ENCODE measurements at regions not wholly inside any gene's neighbourhood (a gene's known extent, or its start where the extent isn't known, plus 50 kb on each side); places are given as distances from the start of the nearest gene placed in this dataset.

GRCh38 chr13:86840250-86841191 is 830.6 kb upstream of the SLITRK5 start:
- no peak overlapping the region for H3K27ac ChIP-seq (ENCODE audit: poor library complexity, severe bottlenecking)
- no peaks in the 10 kb centered on the region for H3K4me1 ChIP-seq (ENCODE audit: insufficient read depth, poor library complexity, severe bottlenecking)
- no peaks in the 10 kb centered on the region for H3K9me3 ChIP-seq (ENCODE audit: severe bottlenecking)
- no peak for TF ChIP-seq CTCF (IDR thresholded peaks at IDR 0.05; ENCODE audit: poor library complexity, severe bottlenecking)
- no peak for ATAC-seq (ENCODE audit: low read depth)
- no peak for DNase-seq (ENCODE audit: low spot score)
- no peaks in the 10 kb centered on the region for H3K36me3 ChIP-seq (ENCODE audit: low read depth)
- no peaks in the 10 kb centered on the region for H3K27me3 ChIP-seq (ENCODE audit: insufficient read depth, poor library complexity, severe bottlenecking)
- no peak overlapping the region for H3K4me3 ChIP-seq (ENCODE audit: severe bottlenecking)

DNA sequence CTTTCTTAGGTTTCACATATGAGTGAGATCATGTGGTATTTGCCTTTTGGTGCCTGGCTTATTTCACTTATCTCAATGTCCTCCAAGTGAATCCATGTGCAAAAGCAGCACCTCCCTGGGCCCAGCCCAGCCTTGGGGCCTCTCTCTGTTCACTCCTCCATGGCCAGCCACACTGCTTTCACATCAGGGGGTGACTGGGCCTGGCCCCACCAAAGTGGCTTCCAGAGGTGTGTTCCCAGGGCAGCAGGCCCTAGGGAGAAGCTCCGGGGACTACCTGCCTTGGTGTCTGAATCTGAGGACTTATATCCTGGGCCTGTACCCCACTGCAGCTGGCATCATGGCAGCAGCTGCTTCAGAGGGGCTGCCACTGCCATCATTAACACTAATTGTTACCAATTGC is 829.9 kb upstream of the SLITRK5 start:
- Histone ChIP-seq H3K4me3 (ENCODE audit: severe bottlenecking) (no peak overlapping the region), H3K9me3 (ENCODE audit: severe bottlenecking) (no peaks in the 10 kb centered on the region), H3K27me3 (ENCODE audit: insufficient read depth, poor library complexity, severe bottlenecking) (no peaks in the 10 kb centered on the region), H3K27ac (ENCODE audit: poor library complexity, severe bottlenecking) (no peak overlapping the region), H3K4me1 (ENCODE audit: insufficient read depth, poor library complexity, severe bottlenecking) (no peaks in the 10 kb centered on the region), H3K36me3 (ENCODE audit: low read depth) (no peaks in the 10 kb centered on the region)
- no peak for ATAC-seq (ENCODE audit: low read depth)
- DNase-seq (ENCODE audit: low spot score): no peak
- TF ChIP-seq CTCF (IDR thresholded peaks at IDR 0.05; ENCODE audit: poor library complexity, severe bottlenecking): no peak

DNA sequence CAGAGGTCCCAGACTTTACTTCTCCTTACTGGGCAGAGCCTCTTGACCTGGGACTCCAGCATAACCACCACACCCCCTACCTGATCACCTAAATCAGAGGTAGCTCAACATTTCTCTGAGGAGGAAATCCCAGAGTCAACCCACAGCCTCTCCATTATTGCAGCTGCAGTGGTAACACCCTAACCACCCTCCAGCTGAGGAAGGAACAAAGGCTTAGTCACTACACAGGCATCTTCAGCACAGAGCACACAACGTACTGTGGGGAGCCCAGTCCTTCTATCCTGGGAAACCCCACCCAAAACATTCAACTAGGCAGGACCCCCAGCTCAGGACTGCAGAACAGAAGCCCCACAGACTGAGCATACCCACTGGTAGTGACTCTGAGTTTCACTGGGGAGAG is 824.7 kb upstream of the SLITRK5 start:
- H3K4me3 ChIP-seq (ENCODE audit: severe bottlenecking): no peak overlapping the region
- H3K27me3 ChIP-seq (ENCODE audit: insufficient read depth, poor library complexity, severe bottlenecking): no peaks in the 10 kb centered on the region
- H3K9me3 ChIP-seq (ENCODE audit: severe bottlenecking): no peaks in the 10 kb centered on the region
- DNase-seq (ENCODE audit: low spot score): no peak
- no peak overlapping the region for H3K27ac ChIP-seq (ENCODE audit: poor library complexity, severe bottlenecking)
- no peaks in the 10 kb centered on the region for H3K4me1 ChIP-seq (ENCODE audit: insufficient read depth, poor library complexity, severe bottlenecking)
- H3K36me3 ChIP-seq (ENCODE audit: low read depth): no peaks in the 10 kb centered on the region
- ATAC-seq (ENCODE audit: low read depth): peak; percentile 79
- TF ChIP-seq CTCF (IDR thresholded peaks at IDR 0.05; ENCODE audit: poor library complexity, severe bottlenecking): no peak

- H3K4me1 ChIP-seq (ENCODE audit: insufficient read depth, poor library complexity, severe bottlenecking): no peaks in the 10 kb centered on the region
- no peak overlapping the region for H3K27ac ChIP-seq (ENCODE audit: poor library complexity, severe bottlenecking)
- ATAC-seq (ENCODE audit: low read depth): no peak
- no peaks in the 10 kb centered on the region for H3K9me3 ChIP-seq (ENCODE audit: severe bottlenecking)
- no peak for TF ChIP-seq CTCF (IDR thresholded peaks at IDR 0.05; ENCODE audit: poor library complexity, severe bottlenecking)
- no peak overlapping the region for H3K4me3 ChIP-seq (ENCODE audit: severe bottlenecking)
- no peaks in the 10 kb centered on the region for H3K27me3 ChIP-seq (ENCODE audit: insufficient read depth, poor library complexity, severe bottlenecking)
- no peak for DNase-seq (ENCODE audit: low spot score)
- no peaks in the 10 kb centered on the region for H3K36me3 ChIP-seq (ENCODE audit: low read depth)
Observed at GRCh38 chr13:86848716-86849115, 822.5 kb upstream of the SLITRK5 start.

DNA sequence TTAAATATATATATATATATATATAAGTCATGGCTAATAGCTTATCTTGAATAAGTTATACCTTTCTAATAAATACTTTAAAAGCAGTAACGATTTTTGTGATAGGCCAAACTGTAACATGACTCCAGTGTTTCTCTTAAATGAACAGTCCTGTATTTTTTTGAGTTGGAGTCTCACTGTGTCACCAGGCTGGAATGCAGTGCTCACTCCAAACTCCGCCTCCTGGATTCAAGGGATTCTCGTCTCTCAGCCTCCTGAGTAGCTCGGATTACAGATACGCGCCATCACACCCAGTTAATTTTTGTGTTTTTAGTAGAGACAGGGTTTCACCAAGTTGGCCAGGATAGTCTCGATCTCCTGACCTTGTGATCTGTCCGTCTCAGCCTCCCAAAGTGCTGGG is 814.2 kb upstream of the SLITRK5 start:
- Histone ChIP-seq H3K27ac (ENCODE audit: poor library complexity, severe bottlenecking) (no peak overlapping the region), H3K4me3 (ENCODE audit: severe bottlenecking) (no peak overlapping the region), H3K4me1 (ENCODE audit: insufficient read depth, poor library complexity, severe bottlenecking) (peaks cover 3% of the 10 kb centered on the region), H3K27me3 (ENCODE audit: insufficient read depth, poor library complexity, severe bottlenecking) (no peaks in the 10 kb centered on the region), H3K36me3 (ENCODE audit: low read depth) (no peaks in the 10 kb centered on the region), H3K9me3 (ENCODE audit: severe bottlenecking) (no peaks in the 10 kb centered on the region)
- ATAC-seq (ENCODE audit: low read depth) (peak; percentile 73), DNase-seq (ENCODE audit: low spot score) (no peak)
- no peak for TF ChIP-seq CTCF (IDR thresholded peaks at IDR 0.05; ENCODE audit: poor library complexity, severe bottlenecking)
